ENCODE measurements at regions not wholly inside any gene's neighbourhood (a gene's known extent, or its start where the extent isn't known, plus 50 kb on each side); places are given as distances from the start of the nearest gene placed in this dataset.
A peak's percentile ranks its signal among the peaks of the same experiment; 100 is the strongest.
"Not testable (repeated sequence)": the region's sequence is repeated elsewhere in the genome, so short reads cannot be mapped to it uniquely, and the experiment has no call there.

- not testable (repeated sequence) for DNase-seq (ENCODE audit: low read depth)
These were observed 150.9 kb upstream of the TEX13D start for GRCh38 chrX:124181515-124181914.

GRCh38 chrX:124190440-124190839, 142.0 kb upstream of the TEX13D start:
- no peak for DNase-seq (ENCODE audit: low read depth)

- no peak for DNase-seq (ENCODE audit: low read depth)
These were observed 138.3 kb upstream of the TEX13D start for GRCh38 chrX:124194199-124194598.

GRCh38 chrX:124194901-124195300, 137.6 kb upstream of the TEX13D start:
- no peak for DNase-seq (ENCODE audit: low read depth)

GRCh38 chrX:124203311-124203710, 129.1 kb upstream of the TEX13D start:
- DNase-seq (ENCODE audit: low read depth), result no peak

- no peak for DNase-seq (ENCODE audit: low read depth)
These were observed 123.8 kb upstream of the TEX13D start for GRCh38 chrX:124208660-124209059.

GRCh38 chrX:124209792-124210576, 122.5 kb upstream of the TEX13D start:
- no peak for DNase-seq (ENCODE audit: low read depth)

- no peak for DNase-seq (ENCODE audit: low read depth)
These were observed 121.0 kb upstream of the TEX13D start for GRCh38 chrX:124211312-124211942.

- no peak for DNase-seq (ENCODE audit: low read depth)
These were observed 119.8 kb upstream of the TEX13D start for GRCh38 chrX:124212622-124213021.

- no peak for DNase-seq (ENCODE audit: low read depth)
These were observed 116.7 kb upstream of the TEX13D start for GRCh38 chrX:124215786-124216185.

GRCh38 chrX:124216396-124217115, 115.9 kb upstream of the TEX13D start:
- DNase-seq (ENCODE audit: low read depth), result no peak

- DNase-seq (ENCODE audit: low read depth), result peak; percentile 38
These were observed 114.9 kb upstream of the TEX13D start for GRCh38 chrX:124217304-124218251.

- DNase-seq (ENCODE audit: low read depth), result no peak
These were observed 108.9 kb upstream of the TEX13D start for GRCh38 chrX:124223524-124223923.

GRCh38 chrX:124224528-124224927, 107.9 kb upstream of the TEX13D start:
- no peak for DNase-seq (ENCODE audit: low read depth)

- no peak for DNase-seq (ENCODE audit: low read depth)
These were observed 106.3 kb upstream of the TEX13D start for GRCh38 chrX:124226129-124226528.

- no peak for DNase-seq (ENCODE audit: low read depth)
These were observed 103.6 kb upstream of the TEX13D start for GRCh38 chrX:124228849-124229248.

GRCh38 chrX:124229374-124229773, 103.1 kb upstream of the TEX13D start:
- DNase-seq (ENCODE audit: low read depth), result no peak

- no peak for DNase-seq (ENCODE audit: low read depth)
These were observed 101.6 kb upstream of the TEX13D start for GRCh38 chrX:124230655-124231450.

- DNase-seq (ENCODE audit: low read depth), result no peak
These were observed 101.1 kb upstream of the TEX13D start for GRCh38 chrX:124231451-124231759.

GRCh38 chrX:124232523-124233201, 99.8 kb upstream of the TEX13D start:
- no peak for DNase-seq (ENCODE audit: low read depth)

- no peak for DNase-seq (ENCODE audit: low read depth)
These were observed 98.1 kb upstream of the TEX13D start for GRCh38 chrX:124234348-124234747.
